Smooth muscle cell (in vitro differentiated cells): ENCODE measurements at regions not wholly inside any gene's neighbourhood (a gene's known extent, or its start where the extent isn't known, plus 50 kb on each side); places are given as distances from the start of the nearest gene placed in this dataset.
A peak's percentile ranks its signal among the peaks of the same experiment; 100 is the strongest.

Experiments
- DNase-seq: peaks from one replicate; lab custom pipeline; 2025; ENCODE audit not compliant: unreplicated experiment; lab: John Stamatoyannopoulos, UW
- H2AFZ ChIP-seq: fragments of 200-600 bp; sonication (generic); 2 replicates; pipeline ENCODE4 v1.6.0; 2016; ENCODE audit warnings: antibody characterized with exemption, low read depth, mild to moderate bottlenecking
- H3F3A ChIP-seq: fragments of 200-600 bp; sonication (generic); 2 replicates; pipeline ENCODE4 v1.6.0; 2017; ENCODE audit warnings: antibody characterized with exemption, low read depth
- H3K27ac ChIP-seq: fragments of 200-600 bp; sonication (generic); 2 replicates; pipeline ENCODE4 v1.5.1; 2016; ENCODE audit warnings: low read depth, mild to moderate bottlenecking
- H3K27me3 ChIP-seq: fragments of 200-600 bp; sonication (generic); 2 replicates; pipeline ENCODE4 v1.6.1; 2016; ENCODE audit warnings: low read depth, mild to moderate bottlenecking
- H3K36me3 ChIP-seq: fragments of 200-600 bp; sonication (generic); 2 replicates; pipeline ENCODE4 v1.5.1; 2016; ENCODE audit warnings: low read depth
- H3K4me1 ChIP-seq: fragments of 200-600 bp; sonication (generic); 2 replicates; pipeline ENCODE4 v1.5.1; 2016; ENCODE audit warnings: low read depth
- H3K4me2 ChIP-seq: fragments of 200-600 bp; sonication (generic); 2 replicates; pipeline ENCODE4 v1.6.0; 2016; ENCODE audit warnings: mild to moderate bottlenecking
- H3K4me3 ChIP-seq: fragments of 200-600 bp; sonication (generic); 2 replicates; pipeline ENCODE4 v1.5.1; 2016; ENCODE audit warnings: mild to moderate bottlenecking
- H3K79me2 ChIP-seq: fragments of 200-600 bp; sonication (generic); 2 replicates; pipeline ENCODE4 v1.6.0; 2016; ENCODE audit warnings: low read depth, mild to moderate bottlenecking
- H3K9ac ChIP-seq: fragments of 200-600 bp; sonication (generic); 2 replicates; pipeline ENCODE4 v1.6.0; 2016; ENCODE audit warnings: low read depth
- H3K9me3 ChIP-seq: fragments of 200-600 bp; sonication (generic); replicated peaks from 2 replicates; pipeline ENCODE4 v1.5.1; 2016; ENCODE audit warnings: low read depth
- H4K20me1 ChIP-seq: fragments of 200-600 bp; sonication (generic); 2 replicates; pipeline ENCODE4 v1.6.0; 2016; ENCODE audit warnings: low read depth
- WGBS: methylation state at CpG from one replicate; pipeline ENCODE4 v1.1.7; 2016; ENCODE audit warnings: low lambda C conversion rate; 5-methylcytosine and 5-hydroxymethylcytosine counted together
- TF ChIP-seq, protein P1 (sequence below): fragments of 200-600 bp; sonication (generic); IDR thresholded peaks from 2 replicates; pipeline ENCODE4 v1.5.1; 2017; ENCODE audit warnings: borderline replicate concordance, mild to moderate bottlenecking, antibody characterized with exemption; ENCODE audit not compliant: insufficient read depth, poor library complexity, severe bottlenecking

DNA sequence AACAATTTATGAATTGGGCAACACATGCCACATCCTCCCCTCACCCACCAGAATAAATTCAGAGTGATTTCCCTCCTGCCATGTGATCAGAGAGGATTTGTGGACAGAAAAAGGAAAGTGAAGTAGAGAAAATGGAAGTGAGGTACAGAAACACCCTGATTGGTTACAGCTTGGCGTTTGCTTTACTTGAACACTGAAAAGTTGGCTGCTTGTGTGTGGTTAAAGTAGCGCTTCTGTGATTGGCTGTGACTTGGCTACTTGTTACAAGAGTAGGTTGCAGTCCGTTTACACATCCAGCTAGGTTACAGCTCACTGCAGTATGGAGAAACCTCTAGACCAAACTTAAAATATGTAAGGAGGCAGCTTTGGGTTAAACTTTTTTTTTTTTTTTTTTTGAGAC, 205.2 kb upstream of the ZNF608 start:
- Histone ChIP-seq H2AFZ (no peak overlapping the region), H3K4me1 (peaks cover 9% of the 10 kb centered on the region), H3K4me2 (no peak overlapping the region), H3K27me3 (no peaks in the 10 kb centered on the region), H3K4me3 (no peak overlapping the region), H3K9me3 (no peaks in the 10 kb centered on the region), H3K27ac (no peak overlapping the region), H3K9ac (no peak overlapping the region), H3K36me3 (no peaks in the 10 kb centered on the region), H4K20me1 (no peaks in the 10 kb centered on the region), H3F3A (no peaks in the 10 kb centered on the region), H3K79me2 (no peaks in the 10 kb centered on the region)
- WGBS: 96% methylated on average over 3 of the region's 3 CpGs
- no peak for DNase-seq
- TF ChIP-seq, protein P1, sequence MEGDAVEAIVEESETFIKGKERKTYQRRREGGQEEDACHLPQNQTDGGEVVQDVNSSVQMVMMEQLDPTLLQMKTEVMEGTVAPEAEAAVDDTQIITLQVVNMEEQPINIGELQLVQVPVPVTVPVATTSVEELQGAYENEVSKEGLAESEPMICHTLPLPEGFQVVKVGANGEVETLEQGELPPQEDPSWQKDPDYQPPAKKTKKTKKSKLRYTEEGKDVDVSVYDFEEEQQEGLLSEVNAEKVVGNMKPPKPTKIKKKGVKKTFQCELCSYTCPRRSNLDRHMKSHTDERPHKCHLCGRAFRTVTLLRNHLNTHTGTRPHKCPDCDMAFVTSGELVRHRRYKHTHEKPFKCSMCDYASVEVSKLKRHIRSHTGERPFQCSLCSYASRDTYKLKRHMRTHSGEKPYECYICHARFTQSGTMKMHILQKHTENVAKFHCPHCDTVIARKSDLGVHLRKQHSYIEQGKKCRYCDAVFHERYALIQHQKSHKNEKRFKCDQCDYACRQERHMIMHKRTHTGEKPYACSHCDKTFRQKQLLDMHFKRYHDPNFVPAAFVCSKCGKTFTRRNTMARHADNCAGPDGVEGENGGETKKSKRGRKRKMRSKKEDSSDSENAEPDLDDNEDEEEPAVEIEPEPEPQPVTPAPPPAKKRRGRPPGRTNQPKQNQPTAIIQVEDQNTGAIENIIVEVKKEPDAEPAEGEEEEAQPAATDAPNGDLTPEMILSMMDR: no peak

DNA sequence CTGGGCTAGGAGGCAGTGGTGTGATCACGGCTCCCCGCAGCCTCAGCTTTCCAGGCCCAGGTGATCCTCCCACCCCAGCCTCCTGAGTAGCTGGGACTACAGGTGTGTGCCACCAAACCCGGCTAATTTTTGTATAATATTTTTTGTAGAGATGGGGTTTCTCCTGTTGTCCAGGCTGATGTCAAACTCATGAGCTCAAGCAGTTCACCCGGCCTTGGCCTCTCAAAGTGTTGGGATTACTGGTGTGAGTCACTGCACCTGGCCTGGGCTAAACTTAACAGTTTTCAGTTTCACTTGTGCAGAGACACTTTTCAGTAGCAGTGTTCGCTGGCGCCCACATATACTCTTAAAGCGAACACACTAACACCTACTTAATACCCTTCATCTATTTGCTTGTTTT, 205.6 kb upstream of the ZNF608 start:
- 48% methylated on average over 7 of the region's 7 CpGs for WGBS
- Histone ChIP-seq H3K27me3 (no peaks in the 10 kb centered on the region), H3K27ac (no peak overlapping the region), H3K4me1 (peaks cover 9% of the 10 kb centered on the region), H3K4me2 (peak overlapping the region; percentile 16), H3K79me2 (no peaks in the 10 kb centered on the region), H3F3A (no peaks in the 10 kb centered on the region), H4K20me1 (no peaks in the 10 kb centered on the region), H3K9ac (no peak overlapping the region), H3K9me3 (no peaks in the 10 kb centered on the region), H2AFZ (no peak overlapping the region), H3K4me3 (no peak overlapping the region), H3K36me3 (no peaks in the 10 kb centered on the region)
- no peak for DNase-seq
- TF ChIP-seq, protein P1: no peak

DNA sequence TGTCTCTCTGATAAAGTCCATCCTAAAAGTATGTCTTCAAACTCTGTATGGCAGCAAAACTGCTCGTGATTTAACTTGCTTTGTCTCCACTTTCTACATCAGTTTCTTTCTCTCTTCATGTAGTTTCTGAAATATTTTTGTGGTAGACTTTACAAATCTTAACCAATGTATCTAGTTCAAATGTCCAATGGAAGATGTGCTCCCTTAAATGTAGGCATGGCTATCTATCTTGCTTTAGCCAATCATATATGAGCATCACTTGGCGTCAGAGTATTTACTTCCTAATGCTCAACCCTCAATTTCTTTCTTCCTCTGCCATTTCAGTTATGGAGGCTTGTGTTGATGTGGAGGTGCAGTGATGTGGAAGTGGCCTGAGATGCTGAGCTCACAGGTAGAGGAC, 206.1 kb upstream of the ZNF608 start:
- Histone ChIP-seq H3K9ac (no peak overlapping the region), H4K20me1 (no peaks in the 10 kb centered on the region), H3K4me1 (peaks cover 9% of the 10 kb centered on the region), H3K36me3 (no peaks in the 10 kb centered on the region), H3K9me3 (no peaks in the 10 kb centered on the region), H3K4me2 (peak overlapping the region; percentile 16), H3F3A (no peaks in the 10 kb centered on the region), H3K27ac (no peak overlapping the region), H2AFZ (no peak overlapping the region), H3K27me3 (no peaks in the 10 kb centered on the region), H3K4me3 (no peak overlapping the region), H3K79me2 (no peaks in the 10 kb centered on the region)
- DNase-seq: no peak
- TF ChIP-seq, protein P1: no peak
- 69% methylated on average over 2 of the region's 2 CpGs for WGBS

DNA sequence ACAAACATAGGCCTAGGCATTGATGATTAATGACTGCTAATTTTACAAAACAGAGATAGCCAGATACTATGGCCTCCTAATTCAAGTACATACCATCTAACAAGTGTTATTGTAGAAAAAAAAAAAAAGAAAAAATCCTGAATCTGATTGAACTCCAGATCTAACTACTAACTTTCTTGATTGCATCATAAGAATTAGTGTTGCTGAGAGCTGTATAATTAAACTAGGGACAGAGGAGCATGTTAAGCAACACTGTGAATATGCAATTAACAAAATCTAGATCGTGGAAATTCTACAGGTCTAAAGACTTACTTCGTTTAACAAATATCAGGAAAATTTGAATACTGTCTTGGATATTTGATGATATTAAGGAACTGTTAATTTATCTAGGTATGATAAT, 208.3 kb upstream of the ZNF608 start:
- no peak overlapping the region for H3K4me2 ChIP-seq
- no peak for DNase-seq
- H4K20me1 ChIP-seq: no peaks in the 10 kb centered on the region
- no peaks in the 10 kb centered on the region for H3K36me3 ChIP-seq
- H3K9me3 ChIP-seq: no peaks in the 10 kb centered on the region
- no peak overlapping the region for H2AFZ ChIP-seq
- no peak overlapping the region for H3K27ac ChIP-seq
- H3K79me2 ChIP-seq: no peaks in the 10 kb centered on the region
- TF ChIP-seq, protein P1: no peak
- H3F3A ChIP-seq: no peaks in the 10 kb centered on the region
- no peaks in the 10 kb centered on the region for H3K27me3 ChIP-seq
- no peak overlapping the region for H3K9ac ChIP-seq
- 94% methylated on average over 2 of the region's 2 CpGs for WGBS
- H3K4me1 ChIP-seq: no peaks in the 10 kb centered on the region
- H3K4me3 ChIP-seq: no peak overlapping the region
